Right lobe of liver (tissue), 4 donors: ENCODE measurements at regions not wholly inside any gene's neighbourhood (a gene's known extent, or its start where the extent isn't known, plus 50 kb on each side); places are given as distances from the start of the nearest gene placed in this dataset.

ENCODE experiments used
- CTCF ChIP-seq, 4 donors: fragments of 200-600 bp in 3 of 4; fragments of 450-650 bp in 1 of 4; IDR thresholded peaks; one replicate each; pipeline versions ENCODE4 v1.5.1 to v1.8.0; 2016 to 2022; ENCODE audit warnings: antibody characterized with exemption in 4 of 4, mild to moderate bottlenecking in 2 of 4
- POLR2A ChIP-seq: fragments of 450-650 bp; IDR thresholded peaks from one replicate; pipeline ENCODE4 v1.6.1; 2017; ENCODE audit warnings: antibody characterized with exemption, mild to moderate bottlenecking
- donor health status: DM: no; HTN: no; CAD: no.
- donor health status: DM: no; HTN: no; CAD: no.
- donor health status: DM: no; HTN: yes; CAD: no.

GRCh38 chr15:60191821-60192220, 187.7 kb downstream of the FOXB1 start:
- no peak for TF ChIP-seq POLR2A
- TF ChIP-seq CTCF (IDR thresholded peaks at IDR 0.05), result no peak
